ENCODE measurements at regions not wholly inside any gene's neighbourhood (a gene's known extent, or its start where the extent isn't known, plus 50 kb on each side); places are given as distances from the start of the nearest gene placed in this dataset.

DNA sequence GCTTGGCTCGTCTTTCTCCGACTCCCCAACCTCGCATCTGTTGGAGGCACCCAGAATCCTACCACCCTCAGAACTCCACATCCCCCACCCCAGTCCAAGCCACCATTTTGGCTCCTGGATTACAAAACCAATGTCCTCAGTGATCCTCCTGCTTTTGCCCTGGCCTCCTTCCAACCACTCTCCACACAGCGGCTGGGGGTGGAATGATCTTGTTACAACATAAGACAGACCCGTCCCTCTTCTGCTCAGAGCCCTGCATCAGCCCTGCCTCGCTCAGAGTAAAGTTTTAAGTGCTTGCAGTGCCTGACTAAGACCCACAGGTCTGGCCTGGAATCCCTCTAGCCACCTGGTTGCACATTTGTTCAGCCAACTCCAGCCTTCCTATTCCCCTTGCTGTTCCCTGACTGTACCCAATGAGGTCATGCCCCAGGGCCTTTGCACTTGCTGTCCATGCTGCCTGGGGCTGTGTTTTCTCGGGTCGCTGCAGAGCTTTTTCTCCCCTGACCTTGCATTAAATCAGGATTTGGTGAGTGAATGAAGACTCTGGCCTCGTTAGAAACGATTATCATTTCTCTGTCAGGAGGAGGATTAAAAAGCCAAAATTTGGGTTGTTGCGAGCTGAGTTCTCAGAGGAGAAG, 67.3 kb downstream of the IGF2 start:
- Histone ChIP-seq H3K4me3 (replicated peaks; ENCODE audit: low read depth, low read length) (no peak overlapping the region), H3K36me3 (ENCODE audit: control insufficient read depth, insufficient read depth, low read length) (no peaks in the 10 kb centered on the region), H3K27me3 (replicated peaks; ENCODE audit: control insufficient read depth, insufficient read depth, low read length) (no peaks in the 10 kb centered on the region; the same call in none of the 2 replicates)
- TF ChIP-seq, protein P1, sequence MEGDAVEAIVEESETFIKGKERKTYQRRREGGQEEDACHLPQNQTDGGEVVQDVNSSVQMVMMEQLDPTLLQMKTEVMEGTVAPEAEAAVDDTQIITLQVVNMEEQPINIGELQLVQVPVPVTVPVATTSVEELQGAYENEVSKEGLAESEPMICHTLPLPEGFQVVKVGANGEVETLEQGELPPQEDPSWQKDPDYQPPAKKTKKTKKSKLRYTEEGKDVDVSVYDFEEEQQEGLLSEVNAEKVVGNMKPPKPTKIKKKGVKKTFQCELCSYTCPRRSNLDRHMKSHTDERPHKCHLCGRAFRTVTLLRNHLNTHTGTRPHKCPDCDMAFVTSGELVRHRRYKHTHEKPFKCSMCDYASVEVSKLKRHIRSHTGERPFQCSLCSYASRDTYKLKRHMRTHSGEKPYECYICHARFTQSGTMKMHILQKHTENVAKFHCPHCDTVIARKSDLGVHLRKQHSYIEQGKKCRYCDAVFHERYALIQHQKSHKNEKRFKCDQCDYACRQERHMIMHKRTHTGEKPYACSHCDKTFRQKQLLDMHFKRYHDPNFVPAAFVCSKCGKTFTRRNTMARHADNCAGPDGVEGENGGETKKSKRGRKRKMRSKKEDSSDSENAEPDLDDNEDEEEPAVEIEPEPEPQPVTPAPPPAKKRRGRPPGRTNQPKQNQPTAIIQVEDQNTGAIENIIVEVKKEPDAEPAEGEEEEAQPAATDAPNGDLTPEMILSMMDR (IDR thresholded peaks at IDR 0.05; ENCODE audit: insufficient read depth, low read length, poor library complexity, severe bottlenecking), result no peak
- DNase-seq (ENCODE audit: extremely low read depth, insufficient read length), result no peak
